Panc1 (cell line): ENCODE measurements at regions not wholly inside any gene's neighbourhood (a gene's known extent, or its start where the extent isn't known, plus 50 kb on each side); places are given as distances from the start of the nearest gene placed in this dataset.

Source experiments
- CTCF ChIP-seq: fragments of 450-650 bp; IDR thresholded peaks from 2 replicates; pipeline ENCODE4 v1.5.1; 2017; ENCODE audit warnings: mild to moderate bottlenecking
- POLR2AphosphoS5 ChIP-seq: IDR thresholded peaks from 2 replicates; pipeline ENCODE4 v1.6.1; 2012; ENCODE audit warnings: mild to moderate bottlenecking, low read depth, low read length, moderate library complexity
- REST ChIP-seq, 2 experiments: IDR thresholded peaks; 2 replicates each; pipeline ENCODE4 v1.6.1; 2011 to 2012; ENCODE audit warnings: low read depth in 2 of 2, control low read depth in 1 of 2, low read length in 1 of 2, mild to moderate bottlenecking in 1 of 2, moderate library complexity in 1 of 2; ENCODE audit not compliant: insufficient read depth in 1 of 2
- SIN3A ChIP-seq: IDR thresholded peaks from 2 replicates; pipeline ENCODE4 v1.6.1; 2012; ENCODE audit warnings: low read depth, mild to moderate bottlenecking, low read length, moderate library complexity, borderline replicate concordance; ENCODE audit not compliant: insufficient read depth
- TCF7L2 ChIP-seq: IDR thresholded peaks from 2 replicates; pipeline ENCODE4 v1.6.1; 2011; ENCODE audit warnings: mild to moderate bottlenecking, low read depth, low read length, inconsistent platforms

DNA sequence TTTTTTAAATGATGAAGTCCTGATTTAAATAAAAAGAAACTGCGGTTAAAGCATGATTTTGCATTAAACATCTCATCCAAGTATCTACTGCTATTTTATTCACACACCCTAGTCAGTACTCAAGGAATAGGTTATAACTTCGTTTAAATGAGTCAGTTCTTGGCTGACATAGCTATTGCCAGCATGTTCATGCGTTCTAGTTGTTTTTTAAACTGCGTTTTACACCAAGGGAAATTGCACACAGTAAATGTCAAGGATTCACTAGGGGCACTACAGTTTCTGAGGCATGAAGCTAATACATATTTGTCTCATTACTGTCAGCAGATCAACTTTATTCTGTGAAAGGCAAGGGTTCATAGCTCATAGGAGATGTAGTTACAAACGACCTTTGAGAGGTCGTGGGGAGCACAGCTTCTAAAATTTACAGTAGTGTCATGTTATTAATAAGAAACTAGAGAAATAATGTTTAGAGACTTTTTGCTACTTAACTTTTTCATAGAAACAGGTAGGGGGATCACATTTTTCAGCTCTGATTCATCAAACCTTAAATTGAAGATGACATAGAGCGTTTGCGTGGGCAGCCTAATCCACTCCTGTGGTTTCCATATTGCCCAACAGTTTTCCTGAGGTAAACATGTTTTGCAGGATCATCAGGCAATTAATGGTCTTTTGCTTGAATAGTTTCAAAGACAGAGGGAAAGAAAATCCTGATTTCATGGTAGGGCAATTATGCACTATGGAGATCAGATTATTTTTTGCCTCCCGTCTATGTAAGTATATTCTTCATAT lies 2222.7 kb upstream of the WWC1 start:
- TF ChIP-seq CTCF: no peak
- no peak for TF ChIP-seq POLR2AphosphoS5
- TF ChIP-seq SIN3A: no peak
- no peak for TF ChIP-seq REST (IDR thresholded peaks at IDR 0.05; ENCODE audit: insufficient read depth in 1 of 2, low read depth in 2 of 2, low read length in 1 of 2)
- no peak for TF ChIP-seq TCF7L2
